ENCODE measurements at regions not wholly inside any gene's neighbourhood (a gene's known extent, or its start where the extent isn't known, plus 50 kb on each side); places are given as distances from the start of the nearest gene placed in this dataset.
A peak's percentile ranks its signal among the peaks of the same experiment; 100 is the strongest.
"Not testable (repeated sequence)": the region's sequence is repeated elsewhere in the genome, so short reads cannot be mapped to it uniquely, and the experiment has no call there.

GRCh38 chr2:134040626-134041172, 213.2 kb upstream of the MGAT5 start:
- not testable (repeated sequence) for DNase-seq

GRCh38 chr2:134041877-134042276, 212.0 kb upstream of the MGAT5 start:
- no peak for DNase-seq

GRCh38 chr2:134043028-134043427, 210.8 kb upstream of the MGAT5 start:
- DNase-seq, result not testable (repeated sequence)

DNA sequence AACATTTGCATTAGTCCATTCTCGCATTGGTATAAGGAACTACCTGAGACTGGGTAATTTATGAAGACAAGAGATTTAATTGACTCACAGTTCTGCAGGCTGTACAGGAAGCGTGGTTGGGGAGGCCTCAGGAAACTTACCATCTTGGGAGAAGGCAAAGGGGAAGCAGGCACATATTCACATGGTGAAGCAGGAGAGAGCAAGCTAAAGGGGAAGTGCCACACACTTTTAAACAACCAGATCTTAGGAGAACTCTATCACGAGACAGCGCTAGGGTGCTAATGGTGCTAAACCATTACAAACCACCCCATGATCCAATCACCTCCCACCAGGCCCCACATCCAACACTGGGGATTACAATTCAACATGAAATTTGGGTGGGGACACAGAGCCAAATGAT, 201.7 kb upstream of the MGAT5 start:
- DNase-seq, result no peak

DNA sequence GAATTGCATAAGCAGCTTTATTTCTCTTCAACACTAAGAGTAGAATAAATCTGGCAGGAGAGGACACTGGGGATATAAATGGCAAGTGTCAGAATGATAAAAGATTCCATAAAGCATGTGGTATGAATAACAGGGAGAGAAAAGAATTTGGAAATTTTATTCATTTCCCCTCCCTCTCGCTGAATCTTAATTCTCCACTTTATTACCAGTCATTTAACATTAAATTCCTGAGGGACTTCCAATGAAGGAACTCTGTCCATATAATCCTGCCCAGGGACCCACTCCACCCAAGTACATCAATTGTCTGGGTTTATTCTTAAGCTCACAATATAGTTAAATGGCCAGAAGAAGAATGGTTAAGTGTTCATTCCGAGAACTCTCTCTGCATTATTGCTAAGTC, 197.7 kb upstream of the MGAT5 start:
- no peak for DNase-seq

GRCh38 chr2:134061066-134061465, 192.8 kb upstream of the MGAT5 start:
- peak; percentile 38 for DNase-seq

- DNase-seq, result not testable (repeated sequence)
These were observed 191.6 kb upstream of the MGAT5 start for GRCh38 chr2:134062235-134062634.

DNA sequence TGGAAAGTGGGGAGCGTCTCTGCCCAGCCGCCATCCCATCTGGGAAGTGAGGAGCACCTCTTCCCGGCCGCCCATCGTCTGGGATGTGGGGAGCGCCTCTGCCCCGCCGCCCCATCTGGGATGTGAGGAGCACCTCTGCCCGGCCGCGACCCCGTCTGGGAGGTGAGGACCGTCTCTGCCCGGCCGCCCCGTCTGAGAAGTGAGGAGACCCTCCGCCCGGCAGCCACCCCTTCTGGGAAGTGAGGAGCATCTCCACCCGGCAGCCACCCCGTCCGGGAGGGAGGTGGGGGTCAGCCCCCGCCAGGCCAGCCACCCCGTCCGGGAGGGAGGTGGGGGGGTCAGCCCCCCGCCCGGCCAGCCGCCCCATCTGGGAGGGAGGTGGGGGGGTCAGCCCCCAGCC, 190.0 kb upstream of the MGAT5 start:
- not testable (repeated sequence) for DNase-seq

- DNase-seq, result no peak
These were observed 183.6 kb upstream of the MGAT5 start for GRCh38 chr2:134070281-134070741.

- DNase-seq, result no peak
These were observed 181.5 kb upstream of the MGAT5 start for GRCh38 chr2:134072341-134072740.

- DNase-seq, result no peak
These were observed 180.8 kb upstream of the MGAT5 start for GRCh38 chr2:134073023-134073422.

DNA sequence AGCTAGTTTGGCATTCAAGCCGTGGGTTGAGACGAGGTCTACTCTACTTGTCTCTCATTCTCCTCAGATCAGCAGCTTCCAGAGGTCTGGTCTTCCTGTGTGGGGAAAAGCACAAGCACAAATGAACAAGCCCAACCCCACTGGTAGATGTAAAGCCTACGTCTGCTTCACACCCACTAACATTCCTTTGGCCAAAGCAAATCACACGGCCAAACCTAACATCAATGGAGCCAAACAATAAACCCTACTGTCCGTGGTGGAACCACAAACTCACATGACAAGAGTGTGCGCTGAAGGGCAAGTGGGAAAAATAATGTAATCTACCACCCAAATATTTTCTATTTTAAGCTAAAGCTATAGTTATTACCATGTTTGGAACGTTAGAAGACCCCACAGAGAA, 179.3 kb upstream of the MGAT5 start:
- no peak for DNase-seq

- no peak for DNase-seq
These were observed 178.7 kb upstream of the MGAT5 start for GRCh38 chr2:134075204-134075603.

GRCh38 chr2:134078354-134078753, 175.5 kb upstream of the MGAT5 start:
- DNase-seq, result no peak

- DNase-seq, result no peak
These were observed 174.5 kb upstream of the MGAT5 start for GRCh38 chr2:134079373-134079772.

DNA sequence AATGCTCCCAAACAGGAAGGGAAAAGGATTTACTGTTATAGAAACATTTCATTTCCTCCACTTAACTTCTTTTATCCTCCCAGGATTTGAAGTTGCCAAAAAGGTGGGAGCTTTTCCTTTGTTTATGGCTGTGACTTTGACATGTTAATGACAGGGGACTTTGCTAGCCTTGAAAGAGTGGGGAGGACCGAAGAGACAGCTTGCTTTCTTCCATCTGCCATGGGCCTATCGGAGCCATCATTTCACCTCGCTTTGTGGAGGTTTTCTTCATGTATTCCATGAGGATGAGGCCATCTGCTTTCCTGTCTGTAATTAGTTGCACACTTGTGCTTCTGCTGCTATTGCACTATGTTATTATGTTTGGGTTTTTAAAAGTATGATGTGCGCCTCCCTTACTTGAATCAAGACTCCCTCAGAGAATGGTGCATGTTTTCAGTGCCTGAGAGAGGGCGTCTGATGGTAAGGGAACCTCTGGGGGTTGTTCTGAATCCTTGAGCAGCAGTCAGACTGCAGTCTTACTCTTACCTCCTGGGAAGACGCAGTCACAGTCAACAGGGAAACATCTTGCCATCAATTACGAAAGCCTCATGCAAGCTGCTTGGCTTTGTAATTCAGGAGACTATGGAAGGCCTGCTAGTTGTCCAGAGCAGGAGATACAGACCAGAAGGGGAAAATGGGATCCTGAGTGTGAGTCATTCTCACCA, 173.3 kb upstream of the MGAT5 start:
- DNase-seq, result no peak

DNA sequence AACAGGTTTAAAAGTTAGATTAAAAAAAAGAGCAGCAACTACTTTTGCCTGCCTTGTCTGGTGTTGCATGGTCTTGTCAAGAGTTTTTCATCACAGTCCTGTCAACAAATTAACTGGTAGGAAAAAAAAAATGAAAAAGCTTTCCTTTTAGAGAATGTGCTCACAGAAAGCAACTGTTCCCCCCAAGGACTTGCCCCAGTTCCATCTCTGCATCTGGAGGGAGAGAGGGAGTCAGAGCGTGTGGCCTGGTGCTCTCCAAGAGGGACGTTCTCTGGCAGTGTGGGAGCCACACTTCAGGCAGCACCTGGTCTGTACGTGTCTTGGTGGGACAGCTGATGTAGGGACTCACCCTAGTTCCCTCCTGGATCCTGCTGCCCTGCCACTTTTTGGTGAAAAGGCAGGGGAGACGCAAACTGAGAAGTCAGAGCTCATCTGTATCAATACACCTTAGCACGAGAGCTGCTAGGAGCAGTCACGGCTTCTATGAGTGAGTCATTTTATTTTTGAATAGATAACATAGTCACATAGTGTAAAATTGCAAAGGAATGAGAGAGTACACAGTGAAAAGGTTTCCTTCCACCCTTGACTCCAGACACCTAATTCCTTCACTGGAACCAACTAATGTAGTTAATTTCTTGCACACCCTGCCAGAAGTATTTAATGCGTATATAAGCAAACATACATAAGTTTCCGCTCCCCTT, 172.5 kb upstream of the MGAT5 start:
- no peak for DNase-seq

- no peak for DNase-seq
These were observed 170.3 kb upstream of the MGAT5 start for GRCh38 chr2:134083548-134083947.

DNA sequence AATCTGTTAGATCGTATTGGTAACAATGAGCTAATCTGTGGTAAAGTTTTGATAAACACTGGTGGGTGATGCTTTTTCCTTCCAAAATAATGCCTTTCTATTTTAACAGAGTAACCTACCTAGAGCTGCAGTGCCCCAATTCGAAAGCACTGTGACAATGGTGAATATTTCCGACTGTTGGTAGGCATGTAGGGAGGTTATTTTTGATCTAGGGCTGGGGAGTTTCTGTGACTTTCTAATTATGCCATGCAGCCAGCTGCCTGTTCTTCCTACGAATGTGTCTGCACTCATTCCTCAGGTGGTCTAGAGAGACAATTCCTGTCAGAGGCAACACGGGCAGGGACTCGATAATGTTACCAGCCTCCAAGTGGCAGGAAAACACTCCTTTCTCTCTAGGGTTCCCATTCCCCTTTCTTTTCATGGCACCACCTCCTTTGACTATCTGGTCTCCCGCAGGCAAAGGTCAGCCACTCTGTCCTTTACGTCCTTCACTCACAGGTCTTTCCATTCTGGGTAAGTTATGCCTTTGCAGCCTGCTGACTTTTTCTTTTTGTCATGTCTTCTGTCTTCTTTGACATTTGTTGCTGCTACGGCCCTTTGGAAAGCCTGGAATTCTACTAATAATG, 167.2 kb upstream of the MGAT5 start:
- no peak for DNase-seq

GRCh38 chr2:134087371-134087921, 166.4 kb upstream of the MGAT5 start:
- no peak for DNase-seq

DNA sequence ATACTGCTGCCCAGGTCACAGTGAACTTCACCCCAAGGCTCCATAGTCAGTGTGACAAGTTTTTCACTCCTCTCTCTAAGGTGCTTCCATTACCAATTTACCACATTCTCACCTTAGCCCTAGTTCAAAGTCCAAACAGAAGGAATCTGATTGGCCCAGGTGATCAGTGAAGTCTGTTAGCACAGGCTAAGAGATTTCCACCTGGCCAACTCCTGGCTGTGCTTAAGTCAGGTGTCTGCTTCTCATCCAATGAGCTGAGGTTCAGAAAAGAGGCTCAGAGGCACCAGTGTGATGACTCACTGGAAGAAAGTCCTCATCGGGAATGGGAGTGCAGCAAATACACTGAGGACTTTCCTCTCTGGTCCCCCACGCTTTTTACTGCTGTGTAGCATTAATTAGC, 164.4 kb upstream of the MGAT5 start:
- no peak for DNase-seq

GRCh38 chr2:134097740-134098139, 156.1 kb upstream of the MGAT5 start:
- no peak for DNase-seq

GRCh38 chr2:134098321-134098720, 155.6 kb upstream of the MGAT5 start:
- DNase-seq, result no peak

GRCh38 chr2:134099273-134099672, 154.6 kb upstream of the MGAT5 start:
- no peak for DNase-seq

Data from CD4-positive, alpha-beta T cell treated with Interleukin-21 for 1 hour (primary cell).